Fibroblast of skin of back (primary cell): ENCODE measurements at regions not wholly inside any gene's neighbourhood (a gene's known extent, or its start where the extent isn't known, plus 50 kb on each side); places are given as distances from the start of the nearest gene placed in this dataset.

ENCODE experiments used
- DNase-seq: peaks from one replicate; pipeline ENCODE4 v3.0.0-alpha.2; 2013

- no peak for DNase-seq
Measured at GRCh38 chr11:131052367-131052766, 136.1 kb upstream of the SNX19 start.

GRCh38 chr11:131056036-131056435 is 139.8 kb upstream of the SNX19 start:
- peak; percentile 36 for DNase-seq

DNA sequence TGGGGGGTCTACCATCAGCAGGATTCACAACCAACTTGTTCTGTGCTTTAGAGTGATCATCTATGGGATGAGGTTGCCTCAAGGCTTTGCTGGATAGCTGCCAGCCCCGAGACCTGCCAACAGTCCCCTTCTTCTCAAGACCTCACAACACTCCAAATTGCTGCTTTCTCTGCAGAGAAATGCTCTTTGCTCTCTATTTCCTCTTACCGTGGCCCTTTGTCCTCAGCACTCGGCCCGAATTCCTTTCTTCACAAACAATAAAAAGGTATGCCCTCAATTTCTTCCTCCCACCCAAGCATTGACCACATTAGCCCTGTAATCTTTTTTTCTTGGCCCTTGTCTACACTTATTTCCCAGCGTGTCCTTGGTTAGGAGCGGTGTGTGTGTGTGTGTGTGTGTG is 147.4 kb upstream of the SNX19 start:
- DNase-seq = no peak

DNA sequence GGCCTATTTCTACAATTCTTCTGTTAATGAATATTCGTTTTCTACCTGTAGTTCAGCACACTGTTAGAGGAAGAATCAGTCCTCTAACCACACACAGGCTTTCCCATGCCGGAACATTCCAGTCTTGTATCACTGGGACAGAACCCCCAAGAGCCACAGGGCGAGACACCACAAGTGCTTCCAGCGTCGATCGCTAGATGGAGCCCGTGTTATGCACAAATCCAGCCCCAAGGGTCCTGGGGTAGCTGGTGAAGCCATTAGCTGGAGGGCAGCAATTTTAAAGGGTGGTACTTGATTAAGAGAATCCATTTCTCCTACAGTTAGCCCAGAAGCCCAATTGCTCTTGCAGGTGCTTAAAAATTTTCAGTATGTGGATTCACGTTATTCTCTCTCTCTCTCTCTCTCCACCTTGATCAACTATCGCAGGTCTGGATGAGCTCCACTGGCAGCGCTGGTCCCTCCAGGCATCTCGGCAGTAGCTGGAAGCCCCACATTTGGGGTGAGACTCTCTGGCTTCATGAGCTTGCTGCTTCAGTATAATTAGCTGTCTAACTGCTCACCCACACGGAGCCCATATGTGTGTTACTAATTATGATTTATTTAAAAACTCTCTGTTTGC is 148.2 kb upstream of the SNX19 start:
- peak; percentile 79 for DNase-seq

- DNase-seq = no peak
Measured at GRCh38 chr11:131065435-131066413, 149.4 kb upstream of the SNX19 start.

DNA sequence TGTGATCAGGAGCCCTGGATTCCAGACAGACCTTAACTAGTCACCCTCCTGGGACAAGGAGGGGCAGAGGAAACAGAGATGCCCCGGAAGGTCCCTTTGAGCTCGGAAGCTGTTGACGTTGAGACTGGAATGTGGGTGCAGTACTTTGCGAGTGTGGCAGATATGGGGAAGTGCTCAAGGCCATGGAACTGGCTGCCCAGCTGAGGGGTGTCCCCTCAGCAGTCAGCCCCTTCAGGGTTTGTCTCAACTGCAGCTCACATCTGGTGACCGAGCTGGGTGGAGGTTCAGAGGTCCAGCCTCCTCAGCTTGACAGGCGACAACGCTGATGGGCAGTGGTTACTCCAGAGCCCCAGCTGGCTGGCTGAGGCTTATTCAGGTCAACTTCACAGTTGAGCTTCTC is 150.3 kb upstream of the SNX19 start:
- DNase-seq = no peak

GRCh38 chr11:131070365-131070764 is 154.1 kb upstream of the SNX19 start:
- DNase-seq = no peak

DNA sequence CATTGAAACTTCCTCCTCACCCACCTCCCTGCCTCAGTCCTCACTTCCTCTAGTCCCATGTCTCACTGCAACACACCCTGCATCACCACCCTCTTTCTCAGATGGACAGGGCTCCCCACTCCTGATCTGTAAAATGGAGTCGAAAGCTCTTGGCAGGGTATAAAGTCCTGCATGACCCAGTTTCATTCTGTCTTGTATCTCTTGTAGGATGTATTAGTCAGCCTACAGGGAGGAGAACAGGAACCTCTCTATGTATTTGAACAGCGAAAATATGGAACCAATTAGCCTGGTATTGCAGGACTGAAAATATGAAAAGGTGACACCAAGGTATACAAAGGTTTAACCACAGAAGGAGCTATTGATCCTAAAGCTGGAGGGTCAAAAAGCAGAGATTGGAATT is 156.9 kb upstream of the SNX19 start:
- DNase-seq = peak; percentile 52

DNA sequence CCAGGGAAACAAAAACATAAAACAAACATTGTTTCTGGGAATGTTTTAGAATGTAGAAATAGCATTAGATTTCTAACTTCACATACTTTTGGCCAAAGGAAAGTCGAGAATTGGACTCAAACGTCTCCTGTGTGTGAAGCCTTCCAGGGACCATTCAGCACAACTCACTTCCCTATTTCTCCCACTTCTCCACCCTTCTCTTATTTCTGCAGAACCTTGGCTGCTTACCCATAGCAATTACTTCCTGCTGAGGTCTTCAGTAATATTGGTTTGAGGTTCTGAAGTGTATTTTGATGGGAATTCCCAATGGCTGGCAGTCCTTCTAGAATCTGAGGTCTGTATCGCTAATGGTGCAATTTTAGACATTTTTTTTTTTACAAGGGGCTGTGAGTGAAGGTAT is 158.3 kb upstream of the SNX19 start:
- DNase-seq = no peak

DNA sequence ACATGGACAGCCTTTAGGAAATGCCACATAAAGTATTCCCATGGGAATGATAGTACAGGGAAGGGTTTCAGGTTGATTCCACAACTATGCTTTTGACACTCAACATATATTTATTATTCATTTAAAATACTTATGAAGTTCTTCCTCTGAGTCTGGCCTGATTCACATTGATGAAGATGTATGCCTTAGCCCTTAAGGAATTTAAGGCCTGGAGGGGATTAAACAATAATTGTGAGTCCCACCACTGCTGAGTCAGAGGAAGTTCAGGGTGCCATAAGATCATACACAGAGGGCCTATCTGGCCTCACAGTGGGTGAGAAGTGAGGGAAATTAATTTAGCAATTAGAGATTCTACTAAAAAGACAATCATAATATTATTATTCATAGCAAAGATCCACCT is 161.1 kb upstream of the SNX19 start:
- peak; percentile 89 for DNase-seq

DNA sequence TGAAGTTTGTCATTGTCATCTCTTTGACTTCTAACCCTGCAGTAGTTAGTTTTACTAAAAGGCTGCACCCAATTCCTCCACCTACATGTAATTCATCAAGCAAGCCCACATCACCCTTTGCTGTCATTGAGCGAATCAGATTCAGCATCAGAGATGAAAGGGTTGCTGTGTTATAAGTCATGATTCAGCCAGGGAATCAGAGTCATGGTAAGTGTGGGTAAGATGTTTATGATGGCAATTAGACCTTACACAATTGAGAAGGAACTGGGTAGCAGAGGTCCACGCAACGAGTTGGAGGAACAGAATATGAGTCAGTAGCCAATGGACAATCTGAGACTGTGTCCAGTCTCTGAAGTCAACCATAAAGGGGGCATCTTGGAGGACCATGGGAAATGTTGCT is 162.8 kb upstream of the SNX19 start:
- DNase-seq = peak; percentile 11

DNA sequence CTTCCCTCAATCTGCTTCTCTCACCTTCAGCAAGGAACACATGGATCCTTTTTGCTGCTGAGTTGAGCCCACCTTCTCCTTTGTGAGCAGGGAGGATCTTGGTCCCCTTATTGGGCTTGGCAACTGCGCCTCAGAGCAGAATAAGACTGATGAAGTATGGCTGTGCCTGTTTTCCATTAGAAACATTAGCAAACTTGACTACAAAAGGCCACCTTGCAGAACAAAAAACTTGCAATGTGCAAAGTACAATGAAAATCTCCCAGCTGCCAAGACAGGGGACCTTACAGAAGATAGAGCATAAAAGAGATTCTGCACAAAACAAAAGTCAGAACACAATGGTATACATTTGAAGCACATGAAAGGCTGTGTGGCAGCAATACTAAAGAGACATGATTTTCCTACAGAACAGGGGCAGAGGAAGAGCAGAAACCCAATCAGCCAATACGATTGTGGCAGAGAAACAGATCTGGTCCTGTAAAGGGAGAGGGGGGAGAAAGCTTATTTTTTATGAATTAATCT is 173.5 kb upstream of the SNX19 start:
- no peak for DNase-seq

- DNase-seq = no peak
Measured at GRCh38 chr11:131092469-131092868, 176.2 kb upstream of the SNX19 start.

GRCh38 chr11:131094827-131095226 is 178.5 kb upstream of the SNX19 start:
- DNase-seq = no peak

- DNase-seq = no peak
Measured at GRCh38 chr11:131095511-131096185, 179.4 kb upstream of the SNX19 start.

GRCh38 chr11:131099013-131099412 is 182.7 kb upstream of the SNX19 start:
- DNase-seq = peak; percentile 87

GRCh38 chr11:131099746-131100145 is 183.5 kb upstream of the SNX19 start:
- DNase-seq = peak; percentile 25

- peak; percentile 82 for DNase-seq
Measured at GRCh38 chr11:131108760-131109159, 192.5 kb upstream of the SNX19 start.

DNA sequence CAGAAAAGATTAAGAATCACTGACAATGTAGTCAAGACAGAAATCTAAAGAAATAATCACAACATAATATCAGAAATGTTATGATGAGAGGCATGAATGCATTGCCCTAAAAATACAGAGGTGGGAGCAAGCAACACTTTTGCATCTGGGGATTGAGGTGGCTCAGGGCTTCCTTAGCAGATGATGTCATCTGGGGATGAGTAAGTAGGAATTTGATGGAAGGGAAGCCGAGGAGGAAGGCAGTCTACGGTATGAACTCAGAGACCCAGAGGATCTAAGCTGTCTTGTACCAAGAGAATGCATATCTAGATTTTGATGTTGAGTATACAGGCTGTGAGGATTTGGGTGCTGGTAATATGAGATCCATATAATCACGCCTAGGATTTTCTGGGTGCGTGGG is 193.0 kb upstream of the SNX19 start:
- peak; percentile 87 for DNase-seq

DNA sequence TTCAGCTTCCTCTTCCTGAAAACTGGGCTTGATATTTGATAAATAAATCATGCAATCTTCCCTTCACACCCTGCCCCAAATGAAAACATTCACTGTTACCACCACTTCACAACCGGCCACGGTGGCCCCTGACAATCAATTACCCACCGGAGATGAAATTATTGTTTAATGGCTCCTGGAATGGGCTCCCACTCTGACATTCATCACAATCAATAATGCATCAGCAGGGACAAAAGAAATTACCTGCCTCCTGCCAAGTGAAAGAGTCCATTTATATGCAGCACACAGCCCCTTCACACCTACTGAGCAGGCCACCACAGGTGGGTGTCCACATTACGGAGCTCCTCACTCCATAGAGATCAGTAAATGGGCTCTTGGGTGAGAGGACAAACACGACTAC is 193.5 kb upstream of the SNX19 start:
- no peak for DNase-seq

GRCh38 chr11:131111775-131112174 is 195.5 kb upstream of the SNX19 start:
- DNase-seq = no peak

DNA sequence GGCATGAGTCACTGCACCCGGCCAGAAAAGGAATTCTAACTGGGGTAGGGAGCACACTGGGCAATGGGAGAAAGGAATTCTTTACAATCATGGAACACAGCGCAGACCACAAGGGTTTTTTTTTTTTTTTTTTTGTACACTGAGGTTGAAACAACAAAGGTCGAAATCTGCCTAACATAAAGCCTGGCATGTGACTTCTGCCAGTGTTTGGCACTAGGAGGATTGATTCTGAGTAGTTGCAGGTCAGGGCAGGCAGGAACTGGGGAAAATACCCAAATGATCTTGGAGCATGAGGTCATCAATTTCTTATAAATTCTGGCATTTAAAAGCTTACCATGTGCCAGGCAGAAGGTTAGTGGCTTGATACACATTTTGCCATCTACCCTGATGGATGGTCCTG is 202.0 kb upstream of the SNX19 start:
- DNase-seq = peak; percentile 25
